ENCODE measurements at regions not wholly inside any gene's neighbourhood (a gene's known extent, or its start where the extent isn't known, plus 50 kb on each side); places are given as distances from the start of the nearest gene placed in this dataset.

DNA sequence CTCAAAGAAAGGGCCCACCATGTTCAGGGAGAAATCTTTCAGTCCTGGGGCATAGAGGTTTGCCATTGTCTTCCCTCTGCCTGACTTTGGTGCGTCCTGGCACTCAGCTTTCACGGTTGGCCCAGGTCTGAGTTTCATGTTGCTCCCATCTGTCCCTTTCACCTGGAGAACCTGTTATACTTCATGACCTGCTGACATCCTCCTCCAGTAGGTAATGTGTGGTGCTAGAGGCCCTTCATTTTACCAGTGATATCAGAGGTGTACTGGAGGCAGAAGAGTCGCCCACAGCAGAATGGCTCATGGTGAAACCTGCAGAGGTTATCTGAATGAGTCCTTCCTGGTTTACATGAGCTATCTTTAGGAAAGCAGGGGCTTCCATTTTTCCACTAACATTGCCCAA, 128.8 kb upstream of the DLX2 start:
- Mint-ChIP-seq H3K27me3 (peaks cover 7% of the 10 kb centered on the region), H3K9me3 (no peaks in the 10 kb centered on the region), H3K36me3 (ENCODE audit: low read depth) (no peaks in the 10 kb centered on the region), H3K4me1 (peaks cover 26% of the 10 kb centered on the region), H3K4me3 (no peak overlapping the region), H3K27ac (peak overlapping the region; percentile 5)
- ATAC-seq (replicated peaks): peak; percentile 69

GRCh38 chr2:172232708-172233396, 130.2 kb upstream of the DLX2 start:
- H3K4me3 Mint-ChIP-seq: no peak overlapping the region
- H3K27me3 Mint-ChIP-seq: peaks cover 10% of the 10 kb centered on the region
- peaks cover 26% of the 10 kb centered on the region for H3K4me1 Mint-ChIP-seq
- no peak overlapping the region for H3K27ac Mint-ChIP-seq
- ATAC-seq (replicated peaks): no peak
- no peaks in the 10 kb centered on the region for H3K36me3 Mint-ChIP-seq (ENCODE audit: low read depth)
- no peaks in the 10 kb centered on the region for H3K9me3 Mint-ChIP-seq

- Mint-ChIP-seq H3K4me3 (peak overlapping the region; percentile 84), H3K27me3 (peaks cover 10% of the 10 kb centered on the region), H3K4me1 (peaks cover 26% of the 10 kb centered on the region), H3K36me3 (ENCODE audit: low read depth) (no peaks in the 10 kb centered on the region), H3K27ac (no peak overlapping the region), H3K9me3 (no peaks in the 10 kb centered on the region)
- ATAC-seq (replicated peaks): no peak
Observed at GRCh38 chr2:172233987-172234715, 131.5 kb upstream of the DLX2 start.

DNA sequence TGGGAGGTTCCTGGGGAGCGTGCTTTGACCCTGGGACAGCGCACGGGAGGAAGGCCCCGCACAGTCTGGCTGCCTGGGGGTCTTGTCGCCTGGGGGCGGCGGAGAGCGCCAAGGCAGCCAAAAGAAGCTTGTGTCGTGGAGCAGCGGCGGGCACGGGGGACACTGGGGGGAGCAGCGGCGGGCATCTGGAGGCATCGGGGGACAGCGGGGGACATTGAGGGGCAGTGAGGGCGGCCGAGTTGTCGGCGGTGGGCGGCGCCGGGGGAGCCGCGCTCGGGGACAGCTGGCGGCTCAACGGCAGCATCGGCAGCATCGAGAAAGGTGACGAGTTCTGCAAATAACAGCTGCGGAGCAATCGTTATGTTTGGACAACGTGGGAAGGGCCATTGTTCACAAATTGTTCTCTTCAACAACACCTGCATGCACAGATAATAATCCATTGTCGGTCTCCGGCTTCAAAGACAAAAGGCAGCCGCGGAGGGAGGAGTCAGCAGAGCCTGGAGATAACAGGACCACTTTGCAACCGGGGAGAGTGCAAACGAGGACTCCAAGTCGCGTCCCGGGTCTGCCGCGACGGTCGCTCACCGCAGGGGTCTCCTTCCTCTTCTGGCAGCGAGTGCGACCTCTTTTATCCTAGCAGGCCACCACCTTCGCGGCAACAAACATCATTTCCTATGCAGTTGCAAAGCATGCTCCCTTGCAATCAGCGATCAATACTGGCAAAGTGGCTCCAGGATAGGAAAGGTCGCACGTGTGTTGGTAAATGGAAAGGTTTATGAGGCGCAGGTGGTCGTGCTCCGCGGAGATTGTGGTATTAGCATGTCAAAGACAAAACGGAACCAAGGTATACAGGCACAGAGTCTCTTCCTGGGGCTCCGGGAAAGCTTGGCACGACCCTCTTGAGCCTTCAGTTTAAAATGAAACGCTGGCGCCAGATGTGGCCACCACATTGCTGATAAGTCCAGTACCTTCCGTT, 132.3 kb upstream of the DLX2 start:
- Mint-ChIP-seq H3K4me1 (peaks cover 18% of the 10 kb centered on the region), H3K27me3 (peaks cover 10% of the 10 kb centered on the region), H3K27ac (no peak overlapping the region), H3K9me3 (no peaks in the 10 kb centered on the region), H3K36me3 (ENCODE audit: low read depth) (no peaks in the 10 kb centered on the region), H3K4me3 (peak overlapping the region; percentile 84)
- ATAC-seq (replicated peaks): peak; percentile 46

DNA sequence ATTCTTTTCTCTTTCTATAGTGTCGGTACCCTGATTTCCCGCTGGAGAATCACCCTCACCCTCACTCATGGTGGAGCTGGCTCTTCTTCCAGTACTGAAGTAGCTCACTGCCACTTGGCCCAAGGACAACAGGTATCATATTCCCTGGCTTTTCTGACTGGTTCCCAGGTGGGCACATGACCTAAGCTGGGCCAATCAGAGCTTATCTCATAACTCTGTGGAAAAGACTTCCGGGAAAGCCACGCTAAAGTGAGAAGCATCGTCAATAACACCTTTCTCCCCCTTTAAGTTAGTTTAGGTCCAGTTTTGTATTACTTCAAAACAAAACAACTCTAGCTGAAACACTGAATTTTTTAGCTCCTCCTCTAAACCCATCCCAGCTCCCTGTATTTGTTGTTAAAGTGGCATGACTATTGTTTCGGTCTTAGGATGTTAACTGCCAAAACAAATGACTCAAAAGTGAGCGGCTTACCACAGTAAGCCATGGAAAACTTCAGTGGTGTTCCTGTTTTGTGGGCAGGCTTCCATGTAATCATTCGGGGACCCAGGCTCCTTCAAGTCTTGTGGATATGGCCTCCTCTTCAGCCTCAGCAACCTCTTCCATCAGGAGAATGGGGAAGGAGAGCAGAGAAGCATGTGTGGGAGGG, 137.4 kb upstream of the DLX2 start:
- H3K4me3 Mint-ChIP-seq: no peak overlapping the region

GRCh38 chr2:172241222-172241621, 138.5 kb upstream of the DLX2 start:
- H3K36me3 Mint-ChIP-seq (ENCODE audit: low read depth): no peaks in the 10 kb centered on the region
- no peak overlapping the region for H3K27ac Mint-ChIP-seq
- ATAC-seq (replicated peaks): no peak
- H3K27me3 Mint-ChIP-seq: peaks cover 6% of the 10 kb centered on the region
- no peak overlapping the region for H3K4me3 Mint-ChIP-seq
- H3K9me3 Mint-ChIP-seq: peaks cover 3% of the 10 kb centered on the region
- H3K4me1 Mint-ChIP-seq: no peaks in the 10 kb centered on the region

More for the DNA sequence above, 137.4 kb upstream of the DLX2 start:
- Mint-ChIP-seq H3K9me3 (no peaks in the 10 kb centered on the region), H3K4me1 (peaks cover 2% of the 10 kb centered on the region), H3K36me3 (ENCODE audit: low read depth) (no peaks in the 10 kb centered on the region), H3K27ac (no peak overlapping the region), H3K27me3 (peaks cover 6% of the 10 kb centered on the region)
- no peak for ATAC-seq (replicated peaks)

- H3K4me3 Mint-ChIP-seq: no peak overlapping the region
- peaks cover 7% of the 10 kb centered on the region for H3K9me3 Mint-ChIP-seq
- H3K27me3 Mint-ChIP-seq: peaks cover 3% of the 10 kb centered on the region
- H3K4me1 Mint-ChIP-seq: peaks cover 5% of the 10 kb centered on the region
- H3K27ac Mint-ChIP-seq: no peak overlapping the region
- ATAC-seq (replicated peaks): no peak
- H3K36me3 Mint-ChIP-seq (ENCODE audit: low read depth): no peaks in the 10 kb centered on the region
Observed at GRCh38 chr2:172242471-172242870, 139.8 kb upstream of the DLX2 start.

GRCh38 chr2:172242961-172243360, 140.3 kb upstream of the DLX2 start:
- H3K27me3 Mint-ChIP-seq: peaks cover 3% of the 10 kb centered on the region
- no peak overlapping the region for H3K27ac Mint-ChIP-seq
- no peak overlapping the region for H3K4me3 Mint-ChIP-seq
- H3K9me3 Mint-ChIP-seq: peaks cover 7% of the 10 kb centered on the region
- no peaks in the 10 kb centered on the region for H3K36me3 Mint-ChIP-seq (ENCODE audit: low read depth)
- ATAC-seq (replicated peaks): no peak
- H3K4me1 Mint-ChIP-seq: peaks cover 5% of the 10 kb centered on the region

GRCh38 chr2:172244419-172245130, 141.9 kb upstream of the DLX2 start:
- peaks cover 5% of the 10 kb centered on the region for H3K4me1 Mint-ChIP-seq
- H3K9me3 Mint-ChIP-seq: peaks cover 7% of the 10 kb centered on the region
- ATAC-seq (replicated peaks): no peak
- no peak overlapping the region for H3K4me3 Mint-ChIP-seq
- no peak overlapping the region for H3K27ac Mint-ChIP-seq
- H3K36me3 Mint-ChIP-seq (ENCODE audit: low read depth): no peaks in the 10 kb centered on the region
- H3K27me3 Mint-ChIP-seq: peaks cover 3% of the 10 kb centered on the region

DNA sequence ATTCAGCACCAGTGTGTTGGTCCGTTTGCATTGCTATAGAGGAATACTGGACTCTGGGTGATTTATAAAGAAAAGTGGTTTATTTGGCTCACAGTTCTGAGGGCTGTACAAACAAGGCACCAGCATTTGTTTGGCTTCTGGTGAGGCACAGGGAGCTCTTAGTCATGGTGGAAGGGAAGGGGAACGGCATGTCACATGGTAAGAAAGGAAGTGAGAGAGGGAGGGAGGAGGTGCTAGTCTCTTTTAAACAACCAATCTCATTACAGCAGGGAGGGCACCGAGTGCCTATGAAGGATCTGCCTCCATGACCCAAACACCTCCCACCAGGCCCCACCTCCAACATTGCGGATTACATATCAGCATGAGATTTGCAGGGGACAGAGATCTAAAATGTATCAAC, 143.9 kb upstream of the DLX2 start:
- Mint-ChIP-seq H3K27ac (no peak overlapping the region), H3K4me3 (no peak overlapping the region), H3K36me3 (ENCODE audit: low read depth) (no peaks in the 10 kb centered on the region), H3K4me1 (peaks cover 5% of the 10 kb centered on the region), H3K9me3 (peaks cover 7% of the 10 kb centered on the region), H3K27me3 (no peaks in the 10 kb centered on the region)
- peak; percentile 66 for ATAC-seq (replicated peaks)

GRCh38 chr2:172247203-172247602, 144.5 kb upstream of the DLX2 start:
- peak; percentile 29 for ATAC-seq (replicated peaks)
- Mint-ChIP-seq H3K4me3 (no peak overlapping the region), H3K4me1 (peaks cover 5% of the 10 kb centered on the region), H3K27me3 (no peaks in the 10 kb centered on the region), H3K27ac (no peak overlapping the region), H3K9me3 (peaks cover 7% of the 10 kb centered on the region), H3K36me3 (ENCODE audit: low read depth) (no peaks in the 10 kb centered on the region)

- no peak for ATAC-seq (replicated peaks)
- H3K36me3 Mint-ChIP-seq (ENCODE audit: low read depth): no peaks in the 10 kb centered on the region
- H3K27me3 Mint-ChIP-seq: no peaks in the 10 kb centered on the region
- H3K9me3 Mint-ChIP-seq: peaks cover 7% of the 10 kb centered on the region
- H3K27ac Mint-ChIP-seq: no peak overlapping the region
- H3K4me1 Mint-ChIP-seq: peaks cover 7% of the 10 kb centered on the region
- H3K4me3 Mint-ChIP-seq: no peak overlapping the region
Observed at GRCh38 chr2:172248381-172248780, 145.7 kb upstream of the DLX2 start.

GRCh38 chr2:172248785-172249187, 146.1 kb upstream of the DLX2 start:
- no peak overlapping the region for H3K27ac Mint-ChIP-seq
- H3K27me3 Mint-ChIP-seq: no peaks in the 10 kb centered on the region
- H3K9me3 Mint-ChIP-seq: peaks cover 7% of the 10 kb centered on the region
- ATAC-seq (replicated peaks): no peak
- H3K4me3 Mint-ChIP-seq: no peak overlapping the region
- peaks cover 9% of the 10 kb centered on the region for H3K4me1 Mint-ChIP-seq
- H3K36me3 Mint-ChIP-seq (ENCODE audit: low read depth): no peaks in the 10 kb centered on the region

All from activated T-helper 17 cell treated with anti-CD3 and anti-CD28 coated beads, Interleukin-2, amount 50 U/mL, for 72 hours (primary cell).